ENCODE measurements at regions not wholly inside any gene's neighbourhood (a gene's known extent, or its start where the extent isn't known, plus 50 kb on each side); places are given as distances from the start of the nearest gene placed in this dataset.

- DNase-seq (ENCODE audit: low read depth in 4 of 4, low spot score in 2 of 4): no peak
Measured at GRCh38 chr18:45464619-45465018, 150.7 kb upstream of the SLC14A2 start.

- no peak for DNase-seq (ENCODE audit: low read depth in 4 of 4, low spot score in 2 of 4)
Measured at GRCh38 chr18:45467293-45467692, 148.0 kb upstream of the SLC14A2 start.

- DNase-seq (ENCODE audit: low read depth in 4 of 4, low spot score in 2 of 4): no peak
Measured at GRCh38 chr18:45467945-45468344, 147.3 kb upstream of the SLC14A2 start.

GRCh38 chr18:45478889-45479288, 136.4 kb upstream of the SLC14A2 start:
- no peak for DNase-seq (ENCODE audit: low read depth in 4 of 4, low spot score in 2 of 4)

GRCh38 chr18:45480219-45481015, 134.9 kb upstream of the SLC14A2 start:
- no peak for DNase-seq (ENCODE audit: low read depth in 4 of 4, low spot score in 2 of 4)

GRCh38 chr18:45481821-45482220, 133.5 kb upstream of the SLC14A2 start:
- DNase-seq (ENCODE audit: low read depth in 4 of 4, low spot score in 2 of 4): no peak

GRCh38 chr18:45482286-45482685, 133.0 kb upstream of the SLC14A2 start:
- DNase-seq (ENCODE audit: low read depth in 4 of 4, low spot score in 2 of 4): no peak

- no peak for DNase-seq (ENCODE audit: low read depth in 4 of 4, low spot score in 2 of 4)
Measured at GRCh38 chr18:45487581-45487980, 127.7 kb upstream of the SLC14A2 start.

- DNase-seq (ENCODE audit: low read depth in 4 of 4, low spot score in 2 of 4): no peak
Measured at GRCh38 chr18:45488645-45489044, 126.6 kb upstream of the SLC14A2 start.

- no peak for DNase-seq (ENCODE audit: low read depth in 4 of 4, low spot score in 2 of 4)
Measured at GRCh38 chr18:45493830-45494229, 121.4 kb upstream of the SLC14A2 start.

- no peak for DNase-seq (ENCODE audit: low read depth in 4 of 4, low spot score in 2 of 4)
Measured at GRCh38 chr18:45494811-45495210, 120.5 kb upstream of the SLC14A2 start.

- no peak for DNase-seq (ENCODE audit: low read depth in 4 of 4, low spot score in 2 of 4)
Measured at GRCh38 chr18:45496741-45497140, 118.5 kb upstream of the SLC14A2 start.

- no peak for DNase-seq (ENCODE audit: low read depth in 4 of 4, low spot score in 2 of 4)
Measured at GRCh38 chr18:45497595-45498286, 117.5 kb upstream of the SLC14A2 start.

- no peak for DNase-seq (ENCODE audit: low read depth in 4 of 4, low spot score in 2 of 4)
Measured at GRCh38 chr18:45498287-45498658, 117.0 kb upstream of the SLC14A2 start.

GRCh38 chr18:45503990-45504389, 111.3 kb upstream of the SLC14A2 start:
- no peak for DNase-seq (ENCODE audit: low read depth in 4 of 4, low spot score in 2 of 4)

GRCh38 chr18:45505497-45506206, 109.6 kb upstream of the SLC14A2 start:
- DNase-seq (ENCODE audit: low read depth in 4 of 4, low spot score in 2 of 4): peak in 3 of 4 donors; percentile 37 to 70 (median 50)

- DNase-seq (ENCODE audit: low read depth in 4 of 4, low spot score in 2 of 4): no peak
Measured at GRCh38 chr18:45506951-45507350, 108.3 kb upstream of the SLC14A2 start.

GRCh38 chr18:45509535-45509934, 105.7 kb upstream of the SLC14A2 start:
- no peak for DNase-seq (ENCODE audit: low read depth in 4 of 4, low spot score in 2 of 4)

- DNase-seq (ENCODE audit: low read depth in 4 of 4, low spot score in 2 of 4): no peak
Measured at GRCh38 chr18:45510656-45511055, 104.6 kb upstream of the SLC14A2 start.

- DNase-seq (ENCODE audit: low read depth in 4 of 4, low spot score in 2 of 4): no peak
Measured at GRCh38 chr18:45512363-45512953, 102.8 kb upstream of the SLC14A2 start.

GRCh38 chr18:45517181-45517741, 98.0 kb upstream of the SLC14A2 start:
- no peak for DNase-seq (ENCODE audit: low read depth in 4 of 4, low spot score in 2 of 4)

All from left renal cortex interstitium (tissue), 4 donors.